ENCODE measurements at regions not wholly inside any gene's neighbourhood (a gene's known extent, or its start where the extent isn't known, plus 50 kb on each side); places are given as distances from the start of the nearest gene placed in this dataset.

GRCh38 chr5:118728191-118728590 is 260.2 kb downstream of the DTWD2 start:
- H3K36me3 Mint-ChIP-seq (ENCODE audit: insufficient read depth in 1 of 3, low read depth in 3 of 3): peaks cover 0 to 11% (median 2%) of the 10 kb centered on the region in 3 experiments; a peak in 4 of 7 replicates
- no peak overlapping the region for H2BK12ac ChIP-seq (ENCODE audit: insufficient read length, low read depth, low read length)
- no peak overlapping the region for H4K8ac ChIP-seq (replicated peaks; ENCODE audit: insufficient read length, low read depth, low read length)
- H2BK20ac ChIP-seq (ENCODE audit: low read depth, low read length, poor library complexity, severe bottlenecking): no peak overlapping the region
- no peak overlapping the region for H4K91ac ChIP-seq (ENCODE audit: insufficient read length, low read depth, low read length)
- no peak overlapping the region for H3K23ac ChIP-seq (ENCODE audit: insufficient read length, low read depth, low read length)
- H3K79me1 ChIP-seq (ENCODE audit: insufficient read depth, low read depth, low read length, poor library complexity, severe bottlenecking): no peaks in the 10 kb centered on the region
- H3K9me3 Mint-ChIP-seq: peaks cover 0 to 8% of the 10 kb centered on the region in 2 experiments; a peak in 3 of 5 replicates
- H4K20me1 ChIP-seq (ENCODE audit: control insufficient read depth, insufficient read depth, insufficient read length): no peaks in the 10 kb centered on the region
- no CpG with 5 or more reads among the region's 2 CpGs for WGBS (ENCODE audit: extremely low coverage, insufficient read length, low lambda C conversion rate)
- no peak overlapping the region for H3K9ac ChIP-seq (ENCODE audit: extremely low read depth, insufficient read length, low read length)
- no peak overlapping the region for H2BK120ac ChIP-seq (ENCODE audit: low read depth, low read length, poor library complexity, severe bottlenecking)
- no peak overlapping the region for H2BK15ac ChIP-seq (ENCODE audit: low read depth, low read length)
- H3K4me1 ChIP-seq (ENCODE audit: insufficient read depth, low read length): no peaks in the 10 kb centered on the region
- TF ChIP-seq, protein P1, sequence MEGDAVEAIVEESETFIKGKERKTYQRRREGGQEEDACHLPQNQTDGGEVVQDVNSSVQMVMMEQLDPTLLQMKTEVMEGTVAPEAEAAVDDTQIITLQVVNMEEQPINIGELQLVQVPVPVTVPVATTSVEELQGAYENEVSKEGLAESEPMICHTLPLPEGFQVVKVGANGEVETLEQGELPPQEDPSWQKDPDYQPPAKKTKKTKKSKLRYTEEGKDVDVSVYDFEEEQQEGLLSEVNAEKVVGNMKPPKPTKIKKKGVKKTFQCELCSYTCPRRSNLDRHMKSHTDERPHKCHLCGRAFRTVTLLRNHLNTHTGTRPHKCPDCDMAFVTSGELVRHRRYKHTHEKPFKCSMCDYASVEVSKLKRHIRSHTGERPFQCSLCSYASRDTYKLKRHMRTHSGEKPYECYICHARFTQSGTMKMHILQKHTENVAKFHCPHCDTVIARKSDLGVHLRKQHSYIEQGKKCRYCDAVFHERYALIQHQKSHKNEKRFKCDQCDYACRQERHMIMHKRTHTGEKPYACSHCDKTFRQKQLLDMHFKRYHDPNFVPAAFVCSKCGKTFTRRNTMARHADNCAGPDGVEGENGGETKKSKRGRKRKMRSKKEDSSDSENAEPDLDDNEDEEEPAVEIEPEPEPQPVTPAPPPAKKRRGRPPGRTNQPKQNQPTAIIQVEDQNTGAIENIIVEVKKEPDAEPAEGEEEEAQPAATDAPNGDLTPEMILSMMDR (conservative IDR thresholded peaks at IDR 0.05): no peak
- H3K4me3 Mint-ChIP-seq: no peak overlapping the region
- no peak overlapping the region for H3K4ac ChIP-seq (ENCODE audit: low read depth, low read length)
- DNase-seq: no peak
- no peak overlapping the region for H3T11ph ChIP-seq (ENCODE audit: low read length)
- peaks cover 13 to 16% of the 10 kb centered on the region in 2 experiments for H3K4me1 Mint-ChIP-seq
- H4K5ac ChIP-seq (ENCODE audit: insufficient read length, low read depth, low read length): no peak overlapping the region
- no peak overlapping the region for H3K4me2 ChIP-seq (ENCODE audit: insufficient read depth, insufficient read length, low read length)
- H3K23me2 ChIP-seq (ENCODE audit: insufficient read length, low read depth, low read length, poor library complexity, severe bottlenecking): no peaks in the 10 kb centered on the region
- no peaks in the 10 kb centered on the region for H3K27me3 ChIP-seq (ENCODE audit: insufficient read depth, low read length)
- no peak overlapping the region for H2AFZ ChIP-seq (ENCODE audit: low read length)
- H3K79me2 ChIP-seq (ENCODE audit: insufficient read depth, low read length): no peaks in the 10 kb centered on the region
- H3K27ac Mint-ChIP-seq: no peak overlapping the region; a peak in 1 of 7 replicates
- no peaks in the 10 kb centered on the region for H3K9me3 ChIP-seq (ENCODE audit: control insufficient read depth, low read depth, low read length)
- no peak overlapping the region for H3K14ac ChIP-seq (ENCODE audit: insufficient read depth, low read length)
- H2AK5ac ChIP-seq (ENCODE audit: insufficient read length, low read length): no peak overlapping the region
- H3K18ac ChIP-seq (ENCODE audit: insufficient read length, low read depth, low read length): no peak overlapping the region
- H3K56ac ChIP-seq (ENCODE audit: insufficient read length, low read depth, low read length): no peak overlapping the region
- no peak overlapping the region for H2BK5ac ChIP-seq (ENCODE audit: insufficient read length, low read length)
- H3K27me3 Mint-ChIP-seq (ENCODE audit: low read depth): no peaks in the 10 kb centered on the region
- no peak overlapping the region for H3K27ac ChIP-seq (ENCODE audit: insufficient read length, low read depth, low read length)
